ENCODE measurements at regions not wholly inside any gene's neighbourhood (a gene's known extent, or its start where the extent isn't known, plus 50 kb on each side); places are given as distances from the start of the nearest gene placed in this dataset.

- TF ChIP-seq JUN (IDR thresholded peaks at IDR 0.05) (no peak), ESRRA (IDR thresholded peaks at IDR 0.05; ENCODE audit: borderline replicate concordance, low read length) (no peak), GATA3 (IDR thresholded peaks at IDR 0.05; ENCODE audit: borderline replicate concordance) (no peak), ELK1 (IDR thresholded peaks at IDR 0.05; ENCODE audit: low read depth, low read length) (no peak), POLR2A (IDR thresholded peaks at IDR 0.05; ENCODE audit: low read length) (no peak), CTCF (IDR thresholded peaks at IDR 0.05) (no peak), BHLHE40 (IDR thresholded peaks at IDR 0.05; ENCODE audit: low read depth, low read length) (no peak), ZNF302 (CRISPR knock-in tag; IDR thresholded peaks at IDR 0.05) (no peak), ZFP36 (IDR thresholded peaks at IDR 0.05; ENCODE audit: borderline replicate concordance, partially characterized antibody) (no peak), JUNB (IDR thresholded peaks at IDR 0.05) (no peak), CEBPB (IDR thresholded peaks at IDR 0.05) (no peak)
These were observed 161.0 kb downstream of the GJA1 start for GRCh38 chr6:121596441-121596840.

Data from A549 (cell line).